Epithelial cell of proximal tubule (primary cell): ENCODE measurements at regions not wholly inside any gene's neighbourhood (a gene's known extent, or its start where the extent isn't known, plus 50 kb on each side); places are given as distances from the start of the nearest gene placed in this dataset.

ENCODE experiments used
- DNase-seq: peaks from one replicate; pipeline ENCODE4 v3.0.0-alpha.2; 2011; ENCODE audit warnings: low read depth
- H3K4me3 ChIP-seq: 2 replicates; pipeline ENCODE4 v1.5.1; 2011; ENCODE audit warnings: low read depth, mild to moderate bottlenecking, low read length
- CTCF ChIP-seq: conservative IDR thresholded peaks from 2 replicates; pipeline ENCODE4 v1.5.1; 2012; ENCODE audit warnings: low read depth, mild to moderate bottlenecking, low read length

GRCh38 chr13:85277748-85278147 is 521.5 kb downstream of the SLITRK6 start:
- no peak for DNase-seq
- TF ChIP-seq CTCF: no peak
- no peak overlapping the region for H3K4me3 ChIP-seq

- TF ChIP-seq CTCF: no peak
- no peak for DNase-seq
- no peak overlapping the region for H3K4me3 ChIP-seq
Observed at GRCh38 chr13:85266771-85267170, 532.4 kb downstream of the SLITRK6 start.

- TF ChIP-seq CTCF: no peak
- H3K4me3 ChIP-seq: no peak overlapping the region
- DNase-seq: no peak
Observed at GRCh38 chr13:85266331-85266730, 532.9 kb downstream of the SLITRK6 start.

- H3K4me3 ChIP-seq: no peak overlapping the region
- DNase-seq: no peak
- no peak for TF ChIP-seq CTCF
Observed at GRCh38 chr13:85265296-85265695, 533.9 kb downstream of the SLITRK6 start.

GRCh38 chr13:85262499-85262898 is 536.7 kb downstream of the SLITRK6 start:
- DNase-seq: no peak
- TF ChIP-seq CTCF: no peak
- no peak overlapping the region for H3K4me3 ChIP-seq

GRCh38 chr13:85261757-85262346 is 537.4 kb downstream of the SLITRK6 start:
- peak; percentile 36 for TF ChIP-seq CTCF
- no peak overlapping the region for H3K4me3 ChIP-seq
- no peak for DNase-seq

GRCh38 chr13:85260896-85261295 is 538.3 kb downstream of the SLITRK6 start:
- TF ChIP-seq CTCF: no peak
- no peak for DNase-seq
- H3K4me3 ChIP-seq: no peak overlapping the region
